Gastrocnemius medialis (tissue), 4 donors: ENCODE measurements at regions not wholly inside any gene's neighbourhood (a gene's known extent, or its start where the extent isn't known, plus 50 kb on each side); places are given as distances from the start of the nearest gene placed in this dataset.

Source experiments
- CTCF ChIP-seq, 5 experiments: fragments of 450-650 bp in 3 of 5; fragments of 200-600 bp in 2 of 5; sonication (generic) in 2 of 5; IDR thresholded peaks in 4 of 5; conservative IDR thresholded peaks in 1 of 5; 1 replicate in 4 of 5; 2 replicates in 1 of 5; pipeline ENCODE4 v1.5.1; 2016 to 2019; ENCODE audit warnings: antibody characterized with exemption in 5 of 5, mild to moderate bottlenecking in 3 of 5, moderate library complexity in 3 of 5
- POLR2A ChIP-seq, 2 donors: fragments of 450-650 bp; IDR thresholded peaks; one replicate each; pipeline ENCODE4 v1.6.1; 2017; ENCODE audit warnings: antibody characterized with exemption in 2 of 2, mild to moderate bottlenecking in 2 of 2, moderate library complexity in 2 of 2

DNA sequence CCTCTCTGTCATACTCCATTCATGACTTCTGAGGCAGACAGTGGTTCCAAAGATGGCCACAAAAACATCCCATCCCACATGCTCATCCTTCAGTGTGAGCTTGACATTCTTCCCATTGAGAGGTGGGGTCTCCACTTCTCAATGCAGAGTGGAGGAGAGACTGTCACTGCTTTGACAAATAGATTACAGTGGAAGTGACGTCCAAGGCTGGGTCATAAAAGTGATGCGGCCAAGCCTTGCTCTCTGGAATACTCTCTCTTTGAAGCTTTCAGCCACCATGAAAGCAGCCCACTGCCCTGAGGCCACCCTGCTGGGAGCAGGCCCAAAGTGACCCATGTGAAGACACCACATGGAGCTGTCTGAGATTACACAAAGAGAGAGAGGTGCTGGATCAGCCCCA lies 59.0 kb upstream of the DNAH5 start:
- TF ChIP-seq CTCF (IDR thresholded peaks at IDR 0.05 in 4 of 5, conservative IDR thresholded peaks at IDR 0.05 in 1 of 5) (no peak), POLR2A (IDR thresholded peaks at IDR 0.05) (no peak)
